GM21390 (cell line): ENCODE measurements at regions not wholly inside any gene's neighbourhood (a gene's known extent, or its start where the extent isn't known, plus 50 kb on each side); places are given as distances from the start of the nearest gene placed in this dataset.

ENCODE experiments used
- ATAC-seq: cut with Tn5 transposase; IDR thresholded peaks from one replicate; pipeline ENCODE4 v1.9.1; 2021; ENCODE audit not compliant: unreplicated experiment

DNA sequence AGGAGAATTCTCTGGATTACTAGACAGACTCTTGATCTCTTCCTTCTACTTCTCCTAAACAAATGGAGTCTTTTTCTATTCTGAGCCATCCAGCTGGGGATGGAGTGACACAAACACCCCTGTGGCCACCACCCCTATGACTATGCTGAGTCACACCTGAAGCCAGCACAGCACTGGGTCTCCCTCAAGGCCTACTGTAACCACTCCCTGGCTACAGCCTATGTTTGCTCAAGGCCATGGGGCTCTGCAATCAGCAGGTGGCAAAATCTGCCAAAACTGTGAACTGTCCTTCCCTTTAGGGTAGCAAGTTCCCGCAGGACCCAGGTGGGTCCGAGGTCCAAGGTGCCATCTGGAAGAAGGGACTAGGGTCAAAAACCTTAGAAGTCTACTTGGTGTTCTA, 132.3 kb downstream of the TINAG start:
- ATAC-seq = no peak

DNA sequence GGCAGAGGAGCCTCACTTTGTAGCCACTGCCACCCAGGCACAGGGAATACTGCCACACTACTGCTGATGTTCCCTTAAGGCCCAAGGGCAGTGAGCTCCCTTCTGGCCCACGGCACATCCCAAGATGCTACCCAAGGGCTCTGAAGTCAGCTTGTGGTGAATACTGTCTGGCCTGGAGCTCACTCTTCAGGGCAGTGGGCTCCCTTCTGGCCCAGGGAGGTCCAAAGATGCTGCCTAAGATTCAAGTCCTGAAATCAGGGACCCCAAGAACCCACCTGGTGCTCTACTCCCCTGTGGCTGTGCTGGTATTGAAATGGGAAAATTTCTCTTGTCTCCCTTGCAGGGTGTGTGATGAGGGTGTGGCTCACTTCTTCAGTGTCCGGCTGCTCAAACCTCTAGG, 132.8 kb downstream of the TINAG start:
- no peak for ATAC-seq

DNA sequence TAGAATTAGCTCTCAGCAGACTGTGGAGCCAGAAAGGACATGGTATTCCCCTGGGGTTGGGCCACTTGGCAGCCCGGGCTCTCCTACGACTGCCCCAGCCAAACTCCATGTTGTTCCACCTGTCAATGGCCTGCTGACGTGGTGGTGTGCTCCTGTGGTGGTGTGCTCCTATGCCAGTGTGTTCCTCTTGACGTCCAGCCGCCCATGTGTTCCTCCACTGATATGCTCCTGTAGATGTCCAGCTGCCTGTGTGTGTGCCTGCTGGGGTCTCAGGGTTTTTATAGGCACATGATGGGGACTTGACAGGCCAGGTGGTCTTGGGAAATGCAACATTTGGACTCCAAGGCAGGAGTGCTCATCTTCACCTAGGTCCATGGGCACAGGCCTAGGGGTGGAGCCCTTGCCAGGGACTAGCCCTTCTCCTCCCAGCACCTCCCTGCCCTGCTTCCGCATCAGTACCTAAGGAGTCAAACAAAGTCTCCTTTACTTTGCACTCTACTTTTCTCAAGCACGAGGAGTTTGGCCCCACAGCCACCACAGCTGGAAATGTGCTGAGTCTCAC, 133.5 kb downstream of the TINAG start:
- ATAC-seq = no peak

GRCh38 chr6:54445207-54445606, 137.0 kb downstream of the TINAG start:
- no peak for ATAC-seq

DNA sequence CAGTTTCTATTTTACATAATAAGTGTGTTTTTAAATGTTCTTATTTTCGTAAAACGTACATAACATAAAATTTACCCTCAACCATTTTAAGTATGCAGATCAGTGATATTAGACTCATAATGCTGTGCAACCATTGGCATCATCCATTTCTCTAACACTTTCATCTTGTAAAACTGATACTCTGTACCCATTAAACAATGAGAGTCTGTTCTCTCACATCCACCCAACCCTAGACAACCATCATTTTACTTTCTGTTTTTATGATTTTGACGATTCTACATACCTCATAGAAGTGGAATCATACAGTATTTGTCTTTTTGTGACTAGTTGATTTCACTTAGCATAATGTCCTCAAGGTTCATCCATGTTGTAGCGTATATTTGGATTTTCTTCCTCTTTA, 140.4 kb downstream of the TINAG start:
- no peak for ATAC-seq

DNA sequence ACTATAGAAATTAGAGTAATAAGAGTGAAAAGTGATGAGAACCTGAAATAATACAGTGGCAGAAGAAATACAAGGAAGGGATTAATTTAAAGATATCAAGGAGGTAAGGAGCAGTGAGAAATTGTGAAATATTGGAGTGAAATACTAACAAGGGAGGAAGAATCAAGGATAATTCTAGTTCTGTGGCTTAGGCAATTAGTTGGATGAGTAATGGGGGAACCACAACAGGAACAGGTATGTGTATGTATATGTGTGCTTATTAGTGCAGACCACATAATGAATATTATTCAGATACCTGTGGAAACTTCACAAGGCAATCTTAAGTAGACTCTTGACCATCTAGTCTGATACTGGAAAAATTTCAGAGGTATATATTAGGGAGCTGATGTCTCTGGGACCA, 143.3 kb downstream of the TINAG start:
- no peak for ATAC-seq

GRCh38 chr6:54463354-54464024, 155.2 kb downstream of the TINAG start:
- ATAC-seq = no peak

DNA sequence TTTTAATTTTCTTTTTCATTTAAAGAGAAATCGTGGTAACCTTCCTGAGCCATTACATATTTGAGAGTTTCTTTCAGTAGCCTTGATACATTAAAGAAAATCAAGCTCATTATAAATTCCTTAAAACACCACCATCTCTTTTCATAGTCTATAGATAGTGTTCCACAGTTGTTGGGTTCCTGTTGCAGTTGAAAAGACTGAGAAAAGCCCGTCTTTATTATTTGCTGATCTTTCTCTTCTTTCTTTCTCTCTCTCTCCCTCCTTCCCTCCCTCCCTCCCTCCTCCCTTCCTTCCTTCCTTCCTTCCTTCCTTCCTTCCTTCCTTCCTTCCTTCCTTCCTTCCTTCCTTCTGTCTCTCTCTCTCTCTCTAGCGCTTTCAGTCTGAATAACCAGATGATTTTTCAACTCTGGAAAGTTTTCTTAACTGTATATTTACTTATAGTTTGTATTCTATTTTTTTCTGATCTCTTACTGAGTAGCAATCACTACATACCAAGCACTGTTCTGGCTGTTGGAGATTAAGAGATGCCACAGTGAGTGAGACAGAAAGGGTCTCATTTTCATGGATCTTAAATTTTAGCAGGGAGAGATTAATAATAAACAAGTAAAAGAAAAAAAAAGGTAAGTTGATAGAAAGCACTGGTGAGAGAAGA, 157.5 kb downstream of the TINAG start:
- no peak for ATAC-seq

- ATAC-seq = peak; percentile 67
These were observed 159.1 kb downstream of the TINAG start for GRCh38 chr6:54467384-54467783.

DNA sequence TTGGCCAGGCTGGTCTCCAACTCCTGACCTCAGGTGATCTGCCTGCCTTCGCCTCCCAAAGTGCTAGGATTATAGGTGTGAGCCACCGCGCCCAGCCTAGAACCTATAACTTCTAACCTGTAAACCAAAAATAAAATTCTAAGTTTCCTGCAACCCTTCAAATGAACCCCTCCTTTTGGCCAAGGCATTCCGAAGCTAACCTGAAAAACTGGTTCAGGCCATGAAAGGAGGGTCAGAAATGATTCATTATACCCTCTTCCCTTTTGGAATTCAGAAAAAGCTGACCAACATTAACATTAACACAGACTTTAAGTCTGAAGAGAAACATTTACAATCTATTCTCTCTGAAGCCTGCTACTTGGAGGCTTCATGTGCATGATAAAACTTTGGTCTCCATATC, 165.1 kb downstream of the TINAG start:
- ATAC-seq = no peak

GRCh38 chr6:54474898-54475297, 166.7 kb downstream of the TINAG start:
- no peak for ATAC-seq

GRCh38 chr6:54481091-54481490, 172.8 kb downstream of the TINAG start:
- ATAC-seq = no peak

DNA sequence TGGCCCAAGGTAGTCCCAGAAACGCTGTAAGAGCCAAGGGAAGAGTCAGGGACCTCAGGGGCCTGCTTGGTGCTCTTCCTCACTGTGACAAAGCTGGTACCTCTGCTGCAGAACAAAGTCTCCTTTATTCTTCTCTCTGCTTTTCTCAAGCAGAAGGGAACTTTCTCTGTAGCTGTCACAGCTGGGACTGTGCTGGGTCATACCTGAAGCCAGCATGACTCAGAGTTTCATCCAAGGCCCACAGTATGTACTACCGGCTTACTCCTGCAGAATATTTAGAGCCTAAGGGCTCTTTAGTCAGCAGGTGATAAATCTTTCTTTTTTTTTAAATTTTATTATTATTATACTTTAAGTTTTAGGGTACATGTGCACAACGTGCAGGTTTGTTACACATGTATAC, 183.2 kb downstream of the TINAG start:
- no peak for ATAC-seq

GRCh38 chr6:54493138-54493537, 184.9 kb downstream of the TINAG start:
- ATAC-seq = no peak

- no peak for ATAC-seq
These were observed 194.9 kb downstream of the TINAG start for GRCh38 chr6:54503144-54503543.

- ATAC-seq = no peak
These were observed 206.8 kb downstream of the TINAG start for GRCh38 chr6:54515013-54515412.

DNA sequence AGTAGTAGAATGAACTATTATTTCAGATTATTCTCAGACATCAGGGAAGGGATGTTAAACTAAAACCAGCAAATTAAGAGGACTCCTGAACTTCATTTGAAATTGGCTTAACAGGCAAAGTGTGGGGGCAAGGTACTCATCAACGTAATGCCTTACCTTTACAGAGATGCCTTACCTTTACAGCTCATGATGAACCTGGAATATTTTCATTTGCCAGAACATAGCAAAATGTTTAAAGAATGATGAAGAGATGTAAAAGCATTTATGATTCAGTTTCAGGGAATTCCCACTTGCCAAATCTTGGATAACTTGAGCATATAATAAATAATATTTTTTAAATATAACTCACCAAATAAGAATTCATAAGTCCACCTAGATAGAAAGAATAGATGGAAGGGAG, 207.5 kb downstream of the TINAG start:
- no peak for ATAC-seq

GRCh38 chr6:54516321-54516720, 208.1 kb downstream of the TINAG start:
- ATAC-seq = no peak

DNA sequence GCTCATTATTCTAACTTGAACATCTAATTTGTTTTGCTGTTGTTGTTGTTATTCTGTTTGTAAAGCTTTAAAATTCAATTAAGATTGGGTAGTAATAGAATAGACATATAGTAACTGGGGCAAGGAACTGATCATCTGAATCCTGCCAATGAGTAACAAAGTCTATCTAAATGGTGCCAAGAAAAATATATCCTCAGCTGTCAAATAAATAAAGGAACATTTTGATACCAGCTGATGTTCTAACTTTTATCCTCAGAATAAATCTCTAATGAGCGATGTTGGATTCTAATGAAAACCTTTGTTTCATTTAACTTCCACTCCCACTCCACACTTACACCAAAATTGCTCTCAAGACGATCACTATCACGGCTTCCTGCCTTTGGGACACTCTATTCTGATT, 210.9 kb downstream of the TINAG start:
- no peak for ATAC-seq

- ATAC-seq = no peak
These were observed 217.5 kb downstream of the TINAG start for GRCh38 chr6:54525731-54526130.

GRCh38 chr6:54533567-54533966, 225.3 kb downstream of the TINAG start:
- ATAC-seq = no peak

DNA sequence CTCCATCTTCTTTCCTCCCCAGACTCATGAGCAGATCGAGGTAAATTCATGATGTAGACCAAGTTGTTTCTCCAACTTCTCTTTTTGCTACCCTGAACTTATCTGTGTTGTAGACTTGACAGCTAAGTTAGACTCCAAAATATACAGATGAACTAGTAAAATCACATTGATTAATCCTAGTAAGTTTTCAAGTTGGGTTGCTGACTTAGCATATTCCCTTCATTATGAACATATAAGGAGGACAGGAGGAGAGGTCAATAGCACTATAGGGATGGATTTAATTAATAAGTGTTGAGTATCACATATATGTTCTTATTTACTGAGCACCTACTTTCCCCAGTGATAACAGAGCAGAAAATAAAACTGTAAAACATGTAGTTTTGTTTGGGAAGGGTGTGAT, 227.3 kb downstream of the TINAG start:
- ATAC-seq = no peak

DNA sequence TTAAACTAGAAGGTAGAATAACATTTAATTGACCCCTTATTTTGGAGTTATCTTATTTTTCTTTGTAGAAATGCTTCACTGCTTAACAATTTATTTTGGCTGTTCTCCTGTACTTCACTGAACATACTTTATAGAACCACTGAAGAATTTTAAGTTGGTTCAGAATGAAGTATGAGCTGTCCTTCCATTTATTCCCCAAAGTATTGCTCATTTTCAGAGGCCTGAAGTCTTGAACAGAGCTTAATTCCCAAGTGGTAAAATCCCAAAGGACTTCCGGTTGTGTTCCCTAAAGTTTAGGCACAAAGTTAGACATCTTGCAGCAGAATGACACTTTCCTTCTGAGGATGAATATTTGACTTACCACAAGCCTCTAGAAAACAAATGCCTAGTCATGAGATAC, 233.3 kb downstream of the TINAG start:
- ATAC-seq = no peak
